ENCODE measurements at regions not wholly inside any gene's neighbourhood (a gene's known extent, or its start where the extent isn't known, plus 50 kb on each side); places are given as distances from the start of the nearest gene placed in this dataset.

GRCh38 chr9:117636681-117637080, 67.5 kb upstream of the TLR4 start:
- Histone ChIP-seq H3K27ac (no peak overlapping the region), H3K27me3 (peaks cover 0 to 8% of the 10 kb centered on the region in 2 donors), H3K9me3 (no peaks in the 10 kb centered on the region), H3K4me1 (no peaks in the 10 kb centered on the region), H3K4me3 (no peak overlapping the region), H3K36me3 (no peaks in the 10 kb centered on the region)
- no peak for DNase-seq (ENCODE audit: low spot score in 2 of 2)
- 82 to 90% methylated on average over 1 of the region's 1 CpG for WGBS, 2 donors
- TF ChIP-seq POLR2A (IDR thresholded peaks at IDR 0.05) (no peak), CTCF (IDR thresholded peaks at IDR 0.05) (no peak), EP300 (IDR thresholded peaks at IDR 0.05) (no peak)

GRCh38 chr9:117625154-117625553, 79.0 kb upstream of the TLR4 start:
- DNase-seq (ENCODE audit: low spot score in 2 of 2): no peak
- no peak overlapping the region for H3K27ac ChIP-seq
- H3K4me3 ChIP-seq: no peak overlapping the region
- H3K4me1 ChIP-seq: no peaks in the 10 kb centered on the region
- TF ChIP-seq POLR2A (IDR thresholded peaks at IDR 0.05) (no peak), EP300 (IDR thresholded peaks at IDR 0.05) (no peak), CTCF (IDR thresholded peaks at IDR 0.05) (no peak)
- H3K36me3 ChIP-seq: no peaks in the 10 kb centered on the region
- H3K27me3 ChIP-seq: no peaks in the 10 kb centered on the region
- H3K9me3 ChIP-seq: peaks cover 0 to 32% (median 0%) of the 10 kb centered on the region in 4 donors
- 76 to 93% methylated on average over 1 of the region's 1 CpG for WGBS, 2 donors

GRCh38 chr9:117624106-117624505, 80.1 kb upstream of the TLR4 start:
- no peaks in the 10 kb centered on the region for H3K27me3 ChIP-seq
- H3K4me3 ChIP-seq: no peak overlapping the region
- TF ChIP-seq EP300 (IDR thresholded peaks at IDR 0.05) (no peak), POLR2A (IDR thresholded peaks at IDR 0.05) (no peak), CTCF (IDR thresholded peaks at IDR 0.05) (no peak)
- peaks cover 0 to 32% (median 0%) of the 10 kb centered on the region in 4 donors for H3K9me3 ChIP-seq
- no peak overlapping the region for H3K27ac ChIP-seq
- 70 to 73% methylated on average over 3 of the region's 3 CpGs for WGBS, 2 donors
- no peaks in the 10 kb centered on the region for H3K36me3 ChIP-seq
- DNase-seq (ENCODE audit: low spot score in 2 of 2): no peak
- no peaks in the 10 kb centered on the region for H3K4me1 ChIP-seq

GRCh38 chr9:117622347-117622746, 81.9 kb upstream of the TLR4 start:
- 88 to 89% methylated on average over 3 of the region's 3 CpGs for WGBS, 2 donors
- H3K27me3 ChIP-seq: no peaks in the 10 kb centered on the region
- peaks cover 0 to 32% (median 0%) of the 10 kb centered on the region in 4 donors for H3K9me3 ChIP-seq
- H3K4me1 ChIP-seq: no peaks in the 10 kb centered on the region
- no peak for DNase-seq (ENCODE audit: low spot score in 2 of 2)
- no peak overlapping the region for H3K27ac ChIP-seq
- TF ChIP-seq EP300 (IDR thresholded peaks at IDR 0.05) (no peak), CTCF (IDR thresholded peaks at IDR 0.05) (no peak)
- no peaks in the 10 kb centered on the region for H3K36me3 ChIP-seq
- no peak overlapping the region for H3K4me3 ChIP-seq

GRCh38 chr9:117616431-117616831, 87.8 kb upstream of the TLR4 start:
- Histone ChIP-seq H3K27ac (no peak overlapping the region), H3K4me3 (no peak overlapping the region), H3K27me3 (no peaks in the 10 kb centered on the region), H3K36me3 (no peaks in the 10 kb centered on the region), H3K9me3 (no peaks in the 10 kb centered on the region), H3K4me1 (no peaks in the 10 kb centered on the region)
- TF ChIP-seq CTCF (IDR thresholded peaks at IDR 0.05) (no peak), POLR2A (IDR thresholded peaks at IDR 0.05) (no peak), EP300 (IDR thresholded peaks at IDR 0.05) (no peak)
- no peak for DNase-seq (ENCODE audit: low spot score in 2 of 2)
- WGBS, 2 donors: 31 to 49% methylated on average over 3 of the region's 3 CpGs
